ENCODE measurements at regions not wholly inside any gene's neighbourhood (a gene's known extent, or its start where the extent isn't known, plus 50 kb on each side); places are given as distances from the start of the nearest gene placed in this dataset.

DNA sequence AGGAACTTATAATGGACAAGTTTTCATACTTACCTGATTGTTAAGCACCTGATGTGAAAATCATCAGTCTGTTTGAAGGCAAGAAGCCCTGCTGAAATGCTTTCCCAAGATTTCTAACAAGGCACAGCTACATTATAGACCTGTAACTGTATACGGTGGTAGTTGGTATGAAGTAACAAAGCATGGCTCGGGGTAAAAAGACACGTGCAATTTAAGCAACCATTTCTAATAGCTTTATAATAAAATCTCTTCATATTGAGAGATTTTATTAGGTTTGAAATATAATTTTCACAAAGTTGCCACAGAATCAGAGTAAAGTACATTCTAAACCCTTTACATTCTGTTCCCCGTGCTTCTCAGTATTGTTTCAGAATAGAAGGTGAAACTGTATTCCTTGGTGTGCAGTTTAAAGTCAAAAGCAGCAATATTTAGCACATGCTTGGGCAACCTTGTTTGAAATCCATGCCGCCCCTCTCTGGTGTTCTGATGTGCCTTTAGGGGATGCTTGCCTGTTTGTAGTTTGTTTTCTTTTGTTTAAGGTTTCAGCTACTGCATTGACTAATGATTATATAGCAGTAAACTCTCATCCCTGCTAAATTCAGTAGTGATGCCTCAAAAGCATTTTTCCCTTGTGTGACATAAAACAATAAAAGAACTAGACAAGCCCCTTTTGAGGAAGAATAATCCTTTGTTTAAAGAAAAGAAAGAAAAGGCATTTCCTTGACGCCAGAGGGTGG is 125.2 kb upstream of the OBI1 start:
- POLR2A ChIA-PET, result no interaction called here
- Histone ChIP-seq H3K4me1 (ENCODE audit: control insufficient read depth in 1 of 2, insufficient read depth in 2 of 2, low read depth in 1 of 2, low read length in 1 of 2) (no peaks in the 10 kb centered on the region; a peak in 2 of 4 replicates), H3K27me3 (ENCODE audit: insufficient read depth) (no peaks in the 10 kb centered on the region), H3K27ac (ENCODE audit: low read depth in 2 of 2, low read length in 1 of 2) (no peak overlapping the region), H3K9me2 (no peaks in the 10 kb centered on the region), H3K79me2 (ENCODE audit: insufficient read depth) (no peaks in the 10 kb centered on the region), H3K36me3 (replicated peaks in 1 of 2; ENCODE audit: control insufficient read depth in 1 of 2, insufficient read depth in 2 of 2, low read length in 1 of 2) (no peaks in the 10 kb centered on the region), H3K4me2 (no peak overlapping the region), H3K9ac (no peak overlapping the region), H3F3A (replicated peaks; ENCODE audit: insufficient read depth) (no peaks in the 10 kb centered on the region), H3K4me3 (ENCODE audit: low read depth in 2 of 2, low read length in 1 of 2) (no peak overlapping the region), H2AFZ (ENCODE audit: low read depth) (no peak overlapping the region), H3K9me3 (no peaks in the 10 kb centered on the region), H4K20me1 (ENCODE audit: insufficient read depth) (no peaks in the 10 kb centered on the region)
- CTCF ChIA-PET, result interaction anchor here (1.4 kb wide), 1 partner anchor 12 kb away, joined by 3 read pairs; no protein-coding TSS in a partner anchor
- TF ChIP-seq YY1 (IDR thresholded peaks at IDR 0.05; ENCODE audit: low read depth) (no peak), MEF2A (IDR thresholded peaks at IDR 0.05; ENCODE audit: borderline replicate concordance, low read depth) (no peak), GABPA (IDR thresholded peaks at IDR 0.05; ENCODE audit: low read depth) (no peak), TEAD4 (IDR thresholded peaks at IDR 0.05; ENCODE audit: borderline replicate concordance, insufficient read depth) (no peak), CHD2 (IDR thresholded peaks at IDR 0.05; ENCODE audit: low read length, partially characterized antibody) (no peak), RXRA (IDR thresholded peaks at IDR 0.05; ENCODE audit: borderline replicate concordance, low read depth) (no peak), TAF1 (IDR thresholded peaks at IDR 0.05; ENCODE audit: borderline replicate concordance, low read depth, low read length) (no peak), IRF3 (IDR thresholded peaks at IDR 0.05; ENCODE audit: low read depth, low read length) (no peak), FOSL2 (IDR thresholded peaks at IDR 0.05; ENCODE audit: borderline replicate concordance, low read depth) (no peak), RFX5 (IDR thresholded peaks at IDR 0.05; ENCODE audit: low read length) (no peak)
- TF ChIP-seq, protein P1, sequence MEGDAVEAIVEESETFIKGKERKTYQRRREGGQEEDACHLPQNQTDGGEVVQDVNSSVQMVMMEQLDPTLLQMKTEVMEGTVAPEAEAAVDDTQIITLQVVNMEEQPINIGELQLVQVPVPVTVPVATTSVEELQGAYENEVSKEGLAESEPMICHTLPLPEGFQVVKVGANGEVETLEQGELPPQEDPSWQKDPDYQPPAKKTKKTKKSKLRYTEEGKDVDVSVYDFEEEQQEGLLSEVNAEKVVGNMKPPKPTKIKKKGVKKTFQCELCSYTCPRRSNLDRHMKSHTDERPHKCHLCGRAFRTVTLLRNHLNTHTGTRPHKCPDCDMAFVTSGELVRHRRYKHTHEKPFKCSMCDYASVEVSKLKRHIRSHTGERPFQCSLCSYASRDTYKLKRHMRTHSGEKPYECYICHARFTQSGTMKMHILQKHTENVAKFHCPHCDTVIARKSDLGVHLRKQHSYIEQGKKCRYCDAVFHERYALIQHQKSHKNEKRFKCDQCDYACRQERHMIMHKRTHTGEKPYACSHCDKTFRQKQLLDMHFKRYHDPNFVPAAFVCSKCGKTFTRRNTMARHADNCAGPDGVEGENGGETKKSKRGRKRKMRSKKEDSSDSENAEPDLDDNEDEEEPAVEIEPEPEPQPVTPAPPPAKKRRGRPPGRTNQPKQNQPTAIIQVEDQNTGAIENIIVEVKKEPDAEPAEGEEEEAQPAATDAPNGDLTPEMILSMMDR (IDR thresholded peaks at IDR 0.05), result no peak
- TF ChIP-seq, protein P2, sequence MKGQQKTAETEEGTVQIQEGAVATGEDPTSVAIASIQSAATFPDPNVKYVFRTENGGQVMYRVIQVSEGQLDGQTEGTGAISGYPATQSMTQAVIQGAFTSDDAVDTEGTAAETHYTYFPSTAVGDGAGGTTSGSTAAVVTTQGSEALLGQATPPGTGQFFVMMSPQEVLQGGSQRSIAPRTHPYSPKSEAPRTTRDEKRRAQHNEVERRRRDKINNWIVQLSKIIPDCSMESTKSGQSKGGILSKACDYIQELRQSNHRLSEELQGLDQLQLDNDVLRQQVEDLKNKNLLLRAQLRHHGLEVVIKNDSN (IDR thresholded peaks at IDR 0.05; ENCODE audit: borderline replicate concordance, low read depth), result no peak
- TF ChIP-seq, protein P3, sequence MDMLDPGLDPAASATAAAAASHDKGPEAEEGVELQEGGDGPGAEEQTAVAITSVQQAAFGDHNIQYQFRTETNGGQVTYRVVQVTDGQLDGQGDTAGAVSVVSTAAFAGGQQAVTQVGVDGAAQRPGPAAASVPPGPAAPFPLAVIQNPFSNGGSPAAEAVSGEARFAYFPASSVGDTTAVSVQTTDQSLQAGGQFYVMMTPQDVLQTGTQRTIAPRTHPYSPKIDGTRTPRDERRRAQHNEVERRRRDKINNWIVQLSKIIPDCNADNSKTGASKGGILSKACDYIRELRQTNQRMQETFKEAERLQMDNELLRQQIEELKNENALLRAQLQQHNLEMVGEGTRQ (IDR thresholded peaks at IDR 0.05; ENCODE audit: borderline replicate concordance, low read depth, low read length), result no peak
- 36% methylated on average over 6 of the region's 6 CpGs for WGBS (ENCODE audit: low lambda C conversion rate)
- DNase-seq, result no peak

All from SK-N-SH (cell line).